Heart left ventricle (tissue), 16 donors: ENCODE measurements at regions not wholly inside any gene's neighbourhood (a gene's known extent, or its start where the extent isn't known, plus 50 kb on each side); places are given as distances from the start of the nearest gene placed in this dataset.

ENCODE experiments used
- ATAC-seq, 4 donors: fragments of 200-7000 bp; cut with Tn5 transposase; one replicate each; pipeline ENCODE4 v1.9.1; 2020 to 2022; ENCODE audit warnings: moderate library complexity in 4 of 4, mild to moderate bottlenecking in 3 of 4, moderate number of reproducible peaks in 1 of 4
- DNase-seq, 5 donors: peaks; one replicate each; pipeline ENCODE4 v3.0.0-alpha.2; 2020
- H3K27ac ChIP-seq, 12 donors: fragments of 200-600 bp; sonication (generic) in 4 of 12; one replicate each; pipeline versions ENCODE4 v1.5.0 to v1.8.0; 2016 to 2022; ENCODE audit warnings: mild to moderate bottlenecking in 2 of 12
- H3K27me3 ChIP-seq, 9 donors: fragments of 200-600 bp; sonication (generic) in 2 of 9; one replicate each; pipeline versions ENCODE4 v1.5.1 to v1.8.0; 2016 to 2022; ENCODE audit warnings: mild to moderate bottlenecking in 3 of 9
- H3K36me3 ChIP-seq, 9 donors: fragments of 200-600 bp; sonication (generic) in 2 of 9; one replicate each; pipeline versions ENCODE4 v1.5.0 to v1.8.0; 2018 to 2022; ENCODE audit warnings: mild to moderate bottlenecking in 2 of 9
- H3K4me1 ChIP-seq, 12 donors: fragments of 200-600 bp; sonication (generic) in 4 of 12; one replicate each; pipeline versions ENCODE4 v1.5.0 to v1.8.0; 2016 to 2022; ENCODE audit warnings: mild to moderate bottlenecking in 3 of 12
- H3K4me3 ChIP-seq, 12 donors: fragments of 200-600 bp; sonication (generic) in 4 of 12; one replicate each; pipeline versions ENCODE4 v1.5.0 to v1.8.0; 2017 to 2022; ENCODE audit warnings: mild to moderate bottlenecking in 9 of 12, moderate library complexity in 4 of 12
- H3K9me3 ChIP-seq, 12 donors: fragments of 200-600 bp; sonication (generic) in 4 of 12; one replicate each; pipeline versions ENCODE4 v1.5.0 to v1.8.0; 2016 to 2022; ENCODE audit warnings: mild to moderate bottlenecking in 1 of 12
- CTCF ChIP-seq, 12 donors: fragments of 200-600 bp; sonication (generic) in 4 of 12; IDR thresholded peaks; one replicate each; pipeline versions ENCODE4 v1.5.0 to v1.8.0; 2018 to 2022; ENCODE audit warnings: antibody characterized with exemption in 12 of 12, mild to moderate bottlenecking in 5 of 12
- POLR2A ChIP-seq, 2 donors: fragments of 450-650 bp; IDR thresholded peaks; one replicate each; pipeline ENCODE4 v1.6.1; 2017; ENCODE audit warnings: antibody characterized with exemption in 2 of 2, mild to moderate bottlenecking in 2 of 2, moderate library complexity in 2 of 2
- WGBS, 4 donors: extraction: QIAGEN DNeasy Blood & Tissue Kit in 2 of 4; methylation state at CpG; one replicate each; pipeline versions ENCODE4 v1.1.5 to v1.1.7; 2013 to 2018; 5-methylcytosine and 5-hydroxymethylcytosine counted together
- intact Hi-C, 10 donors: fragments of 100-400 bp; cut with DNase I; formaldehyde crosslinking; loops; one replicate each; pipeline versions ENCODE4 v1.11.1 to v1.14.2; 2022
- donor health status: ischemic (EF 13 %, LVEDD 7.1; RV severe dilation, severe dysfunction).
- donor health status: healthy with polysubstance abuse.
- donor health status: DM: no; HTN: yes; CAD: no.
- donor health status: DM: no; HTN: no; CAD: no.
- donor health status: ischemic (EF 25% LVEDD 6.9; RV normal size, moderate dysfunction).
- donor health status: ischemic (EF 25% LVEDD 5.7; RV mildly dilated, moderate dysfunction).
- donor health status: healthy.
- donor health status: DM: yes; HTN: yes; CAD: no.
- donor health status: ischemic (EF 35%, LVEDD 5.7; RV mildly dilated, moderate dysfunction).
- donor health status: nonischemic (EF 11% LVEDD 7.7; RV severe dilation, severe dysfunction).
- donor health status: DM: yes; HTN: yes; CAD: no.
- donor health status: PGD.
- donor health status: ischemic (EF 29% LVEDD 5.4; RV normal size, mild dysfunction).
- donor health status: nonischemic (EF 23%, LVEDD 6.1; RV moderate dilation, normal function).

DNA sequence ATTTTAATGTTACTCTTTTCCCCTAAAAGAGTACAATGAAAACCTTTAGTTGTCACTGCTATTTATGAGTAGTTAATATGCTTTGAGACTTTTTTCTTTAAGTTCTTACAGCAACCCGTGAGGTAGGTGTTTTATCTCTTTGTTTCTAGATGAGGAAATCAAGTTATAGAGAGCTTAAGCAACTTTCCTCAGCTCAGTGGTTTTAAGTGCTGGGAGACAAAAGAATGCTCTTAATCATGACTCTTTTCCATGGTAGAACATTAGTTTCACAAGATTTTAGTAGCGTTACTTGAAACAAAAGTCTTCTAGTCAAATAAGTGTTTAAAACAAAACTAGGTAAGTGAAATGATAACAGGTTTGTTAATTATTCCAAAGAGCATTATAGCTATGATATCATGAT, 354.7 kb upstream of the PITX2 start:
- ATAC-seq: no peak
- 69 to 78% (median 72%) methylated on average over 2 of the region's 2 CpGs for WGBS, 4 donors
- Histone ChIP-seq H3K27me3 (no peaks in the 10 kb centered on the region), H3K27ac (no peak overlapping the region), H3K9me3 (no peaks in the 10 kb centered on the region), H3K36me3 (no peaks in the 10 kb centered on the region), H3K4me3 (no peak overlapping the region), H3K4me1 (no peaks in the 10 kb centered on the region)
- intact Hi-C loops: no loop called here
- no peak for DNase-seq
- TF ChIP-seq CTCF (IDR thresholded peaks at IDR 0.05) (no peak), POLR2A (IDR thresholded peaks at IDR 0.05) (no peak)

DNA sequence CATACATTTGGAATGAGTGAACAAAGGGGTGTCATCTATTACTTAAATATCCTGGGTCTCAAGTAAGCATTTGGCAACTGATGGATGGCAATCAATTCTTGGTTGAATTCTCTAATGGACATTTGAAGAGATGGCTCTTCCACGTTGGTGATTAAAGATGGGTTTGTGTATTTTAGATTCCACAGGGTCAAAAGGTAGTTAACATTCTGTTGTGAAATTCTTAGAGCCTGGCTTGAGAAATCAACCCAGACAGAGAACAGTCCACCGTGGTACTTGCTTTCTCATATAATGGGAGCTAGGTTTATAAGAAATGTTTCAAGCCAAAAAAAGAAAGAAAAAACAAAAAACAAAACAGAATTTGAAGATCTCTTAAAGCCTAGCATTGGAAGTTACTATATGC, 355.9 kb upstream of the PITX2 start:
- WGBS, 4 donors: 29 to 69% (median 66%) methylated on average over 2 of the region's 2 CpGs
- intact Hi-C loops: no loop called here
- TF ChIP-seq POLR2A (IDR thresholded peaks at IDR 0.05) (no peak), CTCF (IDR thresholded peaks at IDR 0.05) (no peak)
- Histone ChIP-seq H3K36me3 (no peaks in the 10 kb centered on the region), H3K4me3 (no peak overlapping the region), H3K27me3 (no peaks in the 10 kb centered on the region), H3K9me3 (no peaks in the 10 kb centered on the region), H3K4me1 (no peaks in the 10 kb centered on the region), H3K27ac (no peak overlapping the region)
- ATAC-seq (no peak), DNase-seq (no peak)

DNA sequence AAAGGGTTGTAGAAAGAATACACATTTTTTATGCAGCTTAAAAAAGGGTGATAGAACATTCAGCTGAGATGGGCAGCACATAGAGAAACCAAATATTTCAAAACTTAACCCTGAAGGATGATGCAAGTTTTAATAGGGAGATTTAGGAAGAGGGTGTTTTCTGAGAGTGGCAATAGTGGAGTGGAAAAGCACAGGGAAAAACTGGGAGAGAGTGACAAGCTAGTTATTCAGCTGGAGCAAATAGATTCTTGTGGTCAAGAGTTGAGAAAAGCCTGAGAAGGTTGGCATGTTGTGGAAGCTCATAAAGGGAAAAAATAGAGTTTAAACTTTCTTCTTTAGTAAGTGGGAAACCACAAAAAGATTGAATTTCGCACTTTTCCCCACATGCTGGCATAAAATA, 359.6 kb upstream of the PITX2 start:
- intact Hi-C loops: no loop called here
- no peak for ATAC-seq

GRCh38 chr4:110988722-110989121, 365.8 kb upstream of the PITX2 start:
- 42 to 60% (median 56%) methylated on average over 4 of the region's 4 CpGs for WGBS, 4 donors
- no peak for TF ChIP-seq POLR2A (IDR thresholded peaks at IDR 0.05)
- no peak for TF ChIP-seq CTCF (IDR thresholded peaks at IDR 0.05)
- intact Hi-C loops: no loop called here
- H3K4me3 ChIP-seq: no peak overlapping the region
- H3K27ac ChIP-seq: no peak overlapping the region
- H3K4me1 ChIP-seq: no peaks in the 10 kb centered on the region
- DNase-seq (no peak), ATAC-seq (no peak)
- no peaks in the 10 kb centered on the region for H3K36me3 ChIP-seq
- no peaks in the 10 kb centered on the region for H3K27me3 ChIP-seq
- no peaks in the 10 kb centered on the region for H3K9me3 ChIP-seq

More for the DNA sequence above, 359.6 kb upstream of the PITX2 start:
- no peaks in the 10 kb centered on the region for H3K27me3 ChIP-seq
- no peak overlapping the region for H3K27ac ChIP-seq
- no peaks in the 10 kb centered on the region for H3K9me3 ChIP-seq
- 51 to 70% (median 62%) methylated on average over 1 of the region's 1 CpG for WGBS, 4 donors
- no peak for DNase-seq
- no peak overlapping the region for H3K4me3 ChIP-seq
- no peaks in the 10 kb centered on the region for H3K36me3 ChIP-seq
- H3K4me1 ChIP-seq: no peaks in the 10 kb centered on the region
- TF ChIP-seq CTCF (IDR thresholded peaks at IDR 0.05): no peak
